ENCODE measurements at regions not wholly inside any gene's neighbourhood (a gene's known extent, or its start where the extent isn't known, plus 50 kb on each side); places are given as distances from the start of the nearest gene placed in this dataset.

DNA sequence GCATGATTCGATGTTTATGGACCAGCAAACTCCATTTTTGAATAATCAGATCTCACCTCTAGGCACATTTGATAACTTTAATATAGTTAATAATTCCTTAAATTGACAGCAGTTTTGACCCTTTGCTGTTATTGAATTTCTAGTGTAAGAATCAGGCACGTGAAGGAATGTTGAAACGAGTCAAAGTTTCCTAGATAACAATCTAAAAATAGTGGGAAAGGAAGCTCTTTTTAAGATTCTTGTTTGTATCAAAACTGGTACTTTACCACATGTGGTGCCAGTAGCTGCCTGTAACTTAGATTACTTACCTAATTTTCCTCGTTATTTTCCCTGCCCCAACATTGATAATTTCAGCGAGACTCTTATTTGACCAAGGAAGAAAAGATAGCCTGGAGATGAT, 757.8 kb upstream of the KCND2 start:
- TF ChIP-seq POLR2AphosphoS5 (IDR thresholded peaks at IDR 0.05; ENCODE audit: low read depth, low read length) (no peak), POLR2A (IDR thresholded peaks at IDR 0.05; ENCODE audit: low read depth, low read length) (no peak), TAF1 (IDR thresholded peaks at IDR 0.05; ENCODE audit: low read depth, low read length) (no peak), SPI1 (IDR thresholded peaks at IDR 0.05; ENCODE audit: low read depth, low read length) (no peak), PAX5 (IDR thresholded peaks at IDR 0.05; ENCODE audit: insufficient read depth, low read length, severe bottlenecking) (no peak), POU2F2 (IDR thresholded peaks at IDR 0.05; ENCODE audit: low read depth, low read length) (no peak)
